Uterus (tissue), 2 donors: ENCODE measurements at regions not wholly inside any gene's neighbourhood (a gene's known extent, or its start where the extent isn't known, plus 50 kb on each side); places are given as distances from the start of the nearest gene placed in this dataset.

ENCODE experiments used
- POLR2A ChIP-seq, 2 donors: fragments of 450-650 bp; IDR thresholded peaks; one replicate each; pipeline ENCODE4 v1.6.1; 2016; ENCODE audit warnings: antibody characterized with exemption in 2 of 2, mild to moderate bottlenecking in 1 of 2, moderate library complexity in 1 of 2
- TF ChIP-seq, protein P1 (sequence below), 4 experiments: fragments of 200-600 bp in 2 of 4; fragments of 450-650 bp in 2 of 4; sonication (generic) in 2 of 4; IDR thresholded peaks; one replicate each; pipeline ENCODE4 v1.5.1; 2016 to 2019; ENCODE audit warnings: antibody characterized with exemption in 4 of 4, mild to moderate bottlenecking in 2 of 4, moderate library complexity in 1 of 4

DNA sequence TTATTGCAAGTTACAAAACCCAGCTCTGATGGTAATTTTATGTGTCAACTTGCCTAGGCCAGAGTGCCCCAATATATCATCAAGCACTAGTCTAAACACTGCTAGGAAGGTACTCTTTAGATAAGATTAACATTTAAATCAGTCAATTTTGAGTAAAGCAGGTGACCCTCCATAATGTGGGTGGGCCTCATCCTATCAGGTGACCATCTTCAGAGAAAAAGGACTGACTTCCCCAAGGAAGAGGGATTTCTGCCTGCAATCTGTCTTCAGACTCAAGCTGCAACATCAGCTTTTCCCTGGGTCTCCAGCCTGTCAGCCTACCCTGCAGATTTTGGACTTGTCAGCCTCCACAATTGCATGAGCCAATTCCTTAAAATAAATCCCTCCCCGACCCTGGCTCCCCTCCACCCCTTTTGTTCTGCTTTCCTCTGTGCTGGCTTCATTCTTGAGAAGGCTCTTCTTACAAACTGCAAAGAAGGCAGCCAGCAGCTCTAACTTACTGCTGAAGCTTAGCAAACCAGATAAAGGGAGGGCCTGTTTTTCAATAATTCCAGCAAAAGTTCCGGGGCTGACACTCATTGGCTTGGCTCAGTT, 56.4 kb upstream of the RUNX3 start:
- TF ChIP-seq, protein P1, sequence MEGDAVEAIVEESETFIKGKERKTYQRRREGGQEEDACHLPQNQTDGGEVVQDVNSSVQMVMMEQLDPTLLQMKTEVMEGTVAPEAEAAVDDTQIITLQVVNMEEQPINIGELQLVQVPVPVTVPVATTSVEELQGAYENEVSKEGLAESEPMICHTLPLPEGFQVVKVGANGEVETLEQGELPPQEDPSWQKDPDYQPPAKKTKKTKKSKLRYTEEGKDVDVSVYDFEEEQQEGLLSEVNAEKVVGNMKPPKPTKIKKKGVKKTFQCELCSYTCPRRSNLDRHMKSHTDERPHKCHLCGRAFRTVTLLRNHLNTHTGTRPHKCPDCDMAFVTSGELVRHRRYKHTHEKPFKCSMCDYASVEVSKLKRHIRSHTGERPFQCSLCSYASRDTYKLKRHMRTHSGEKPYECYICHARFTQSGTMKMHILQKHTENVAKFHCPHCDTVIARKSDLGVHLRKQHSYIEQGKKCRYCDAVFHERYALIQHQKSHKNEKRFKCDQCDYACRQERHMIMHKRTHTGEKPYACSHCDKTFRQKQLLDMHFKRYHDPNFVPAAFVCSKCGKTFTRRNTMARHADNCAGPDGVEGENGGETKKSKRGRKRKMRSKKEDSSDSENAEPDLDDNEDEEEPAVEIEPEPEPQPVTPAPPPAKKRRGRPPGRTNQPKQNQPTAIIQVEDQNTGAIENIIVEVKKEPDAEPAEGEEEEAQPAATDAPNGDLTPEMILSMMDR (IDR thresholded peaks at IDR 0.05) = no peak
- TF ChIP-seq POLR2A (IDR thresholded peaks at IDR 0.05) = no peak
